AG20443 (cell line): ENCODE measurements at regions not wholly inside any gene's neighbourhood (a gene's known extent, or its start where the extent isn't known, plus 50 kb on each side); places are given as distances from the start of the nearest gene placed in this dataset.
"Not testable (repeated sequence)": the region's sequence is repeated elsewhere in the genome, so short reads cannot be mapped to it uniquely, and the experiment has no call there.

Experiments used
- DNase-seq: peaks from one replicate; pipeline ENCODE4 v3.0.0; 2012; ENCODE audit warnings: low spot score, mixed read lengths

DNA sequence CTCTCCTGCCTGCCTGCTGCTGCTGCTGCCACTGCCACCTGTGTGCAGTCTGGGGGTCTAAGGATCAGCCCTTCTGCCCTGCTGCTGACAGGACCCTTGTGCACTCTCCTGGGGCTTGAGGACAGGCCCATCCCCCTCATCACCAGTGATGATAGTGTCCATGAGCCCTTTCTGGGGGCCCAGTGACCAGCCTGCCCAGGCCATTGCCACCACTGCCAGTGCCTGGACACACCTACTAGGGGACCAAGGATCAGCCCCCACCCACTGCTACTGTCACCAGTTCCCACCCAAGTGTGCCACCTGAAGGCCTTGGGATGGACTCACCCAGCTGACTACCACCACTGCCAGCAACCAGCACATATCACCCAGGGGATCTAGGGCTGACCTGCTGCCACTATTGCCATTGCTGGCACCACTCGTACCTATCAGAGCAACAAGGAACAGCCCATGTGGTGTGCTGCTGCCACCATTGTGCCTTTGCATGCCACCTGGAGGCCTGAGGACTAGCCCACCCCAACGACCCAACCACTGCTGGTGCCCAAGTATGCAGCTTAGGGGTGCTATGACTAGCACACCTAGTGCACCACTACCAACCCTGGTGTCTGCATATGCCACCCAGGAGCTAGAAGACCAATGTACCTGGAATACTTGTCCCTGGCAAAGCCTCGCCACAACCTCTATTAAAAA, 994.3 kb downstream of the PCDH17 start:
- no peak for DNase-seq

DNA sequence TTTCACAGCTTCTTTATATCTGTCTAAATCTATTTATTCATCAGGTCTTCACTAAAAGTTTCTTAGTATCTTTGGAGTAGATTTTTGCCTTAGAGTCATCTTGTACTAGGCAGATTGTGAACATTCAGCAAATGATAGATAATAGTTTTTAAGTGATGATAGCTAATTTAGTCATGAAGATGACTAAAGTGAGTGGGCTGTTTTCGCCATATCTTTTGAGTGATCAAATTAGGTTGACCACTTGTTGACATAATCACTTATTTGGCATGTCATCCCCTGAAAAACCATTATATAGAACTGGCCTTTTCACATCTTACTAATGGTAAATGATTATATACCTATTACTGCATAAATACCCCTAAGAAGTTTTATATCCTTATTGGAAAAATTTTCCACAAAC, 999.2 kb downstream of the PCDH17 start:
- no peak for DNase-seq

GRCh38 chr13:58633226-58633625, 1001.7 kb downstream of the PCDH17 start:
- no peak for DNase-seq

DNA sequence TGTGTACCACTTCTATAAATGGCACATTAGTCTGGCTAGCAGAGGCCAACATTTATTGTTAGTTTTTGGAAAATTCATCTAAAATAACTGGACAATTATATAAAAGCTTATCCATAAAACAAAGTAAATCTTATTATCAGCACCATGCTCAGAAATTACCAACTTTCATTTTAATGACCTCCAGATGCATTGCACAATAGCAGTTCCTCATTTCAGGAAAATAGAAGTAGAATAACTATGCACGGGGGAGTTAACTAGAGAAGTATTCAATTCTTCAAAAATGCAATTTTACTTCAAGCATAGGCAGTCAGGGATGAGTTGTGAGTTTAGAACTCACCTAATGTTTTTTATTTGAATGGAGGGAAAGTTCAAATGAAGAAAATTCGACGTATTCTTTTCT, 1023.5 kb downstream of the PCDH17 start:
- DNase-seq = no peak

GRCh38 chr13:58660826-58661225, 1029.3 kb downstream of the PCDH17 start:
- no peak for DNase-seq

- no peak for DNase-seq
Observed at GRCh38 chr13:58666331-58666730, 1034.8 kb downstream of the PCDH17 start.

GRCh38 chr13:58667096-58667495, 1035.6 kb downstream of the PCDH17 start:
- DNase-seq = no peak

GRCh38 chr13:58680115-58680514, 1048.6 kb downstream of the PCDH17 start:
- no peak for DNase-seq

DNA sequence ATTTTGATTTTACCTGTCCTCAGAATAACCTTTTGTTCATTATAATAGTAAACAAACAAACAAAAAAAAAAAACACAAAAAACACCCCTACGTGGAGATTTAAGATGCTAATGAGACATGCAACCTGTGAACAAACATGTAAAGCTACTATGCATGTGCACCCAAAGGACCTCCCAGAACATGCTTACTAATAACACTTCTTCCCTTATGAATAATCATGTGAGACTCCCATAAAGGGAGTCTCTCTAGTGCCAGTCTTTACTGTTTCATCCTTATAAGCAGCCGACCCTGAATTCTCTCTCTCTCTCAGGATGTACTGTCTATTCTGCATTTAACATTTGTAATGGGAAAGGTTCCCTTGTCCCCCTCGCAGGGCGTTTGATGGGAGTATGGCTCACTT, 1051.1 kb downstream of the PCDH17 start:
- DNase-seq = no peak

GRCh38 chr13:58687148-58687547, 1055.6 kb downstream of the PCDH17 start:
- DNase-seq = no peak

DNA sequence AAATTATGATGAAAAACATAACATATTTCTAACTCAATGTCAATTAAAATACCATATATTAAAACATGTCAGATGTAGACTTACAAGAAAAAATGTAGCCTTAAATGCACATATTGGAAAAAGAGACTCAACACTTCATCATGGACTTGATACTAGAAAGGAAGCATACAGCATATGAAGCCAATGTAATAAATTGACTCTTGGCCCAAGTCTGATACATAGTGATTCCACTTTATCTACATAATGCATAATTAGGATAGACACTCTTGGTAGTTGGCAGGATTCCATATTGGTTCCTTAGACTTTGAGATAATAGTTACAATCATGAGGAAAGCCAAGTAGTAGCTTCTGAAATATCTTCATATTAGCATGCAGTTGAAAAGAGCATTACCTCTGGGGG, 1067.0 kb downstream of the PCDH17 start:
- no peak for DNase-seq

GRCh38 chr13:58704953-58705352, 1073.4 kb downstream of the PCDH17 start:
- DNase-seq = no peak

GRCh38 chr13:58706421-58706820, 1074.9 kb downstream of the PCDH17 start:
- no peak for DNase-seq

DNA sequence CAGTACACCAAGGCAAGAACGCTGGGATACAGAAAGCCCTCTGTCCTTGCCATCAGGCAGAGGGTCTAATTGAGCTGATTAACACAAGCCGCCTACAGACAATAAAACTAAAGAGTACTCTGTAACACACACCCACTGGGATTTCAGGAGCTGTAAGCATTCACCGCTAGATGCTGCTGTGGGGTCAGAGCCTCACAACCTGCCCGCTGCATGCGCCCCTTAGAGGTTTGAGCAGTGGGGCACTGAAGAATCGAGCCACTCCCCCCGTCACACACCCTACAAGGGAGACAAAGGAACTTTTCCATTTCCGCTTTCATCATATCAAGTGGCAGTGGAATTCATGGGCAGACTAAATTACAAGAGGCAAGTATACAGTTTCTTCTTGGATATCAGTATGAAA, 1080.6 kb downstream of the PCDH17 start:
- no peak for DNase-seq

- not testable (repeated sequence) for DNase-seq
Observed at GRCh38 chr13:58714016-58714415, 1082.5 kb downstream of the PCDH17 start.

- no peak for DNase-seq
Observed at GRCh38 chr13:58721273-58721672, 1089.7 kb downstream of the PCDH17 start.

DNA sequence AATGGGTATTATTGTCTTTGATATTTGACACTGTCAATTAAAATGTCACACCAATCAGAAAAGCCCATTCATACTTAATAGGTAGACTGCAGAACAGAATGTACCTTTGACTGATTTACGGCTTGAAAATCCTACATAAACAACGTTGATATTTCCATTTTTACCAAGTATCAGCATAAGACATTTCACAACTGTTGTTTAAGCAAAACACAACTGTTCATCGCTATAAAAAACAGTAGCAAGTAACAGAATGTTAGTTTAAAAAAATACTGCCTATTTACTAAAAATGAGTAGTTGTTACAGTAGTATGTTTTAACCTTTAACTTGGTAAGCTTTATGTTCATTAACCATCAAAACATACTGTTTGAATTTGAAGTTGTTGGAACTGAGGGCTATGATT, 1096.6 kb downstream of the PCDH17 start:
- no peak for DNase-seq

- DNase-seq = no peak
Observed at GRCh38 chr13:58729361-58729760, 1097.8 kb downstream of the PCDH17 start.

DNA sequence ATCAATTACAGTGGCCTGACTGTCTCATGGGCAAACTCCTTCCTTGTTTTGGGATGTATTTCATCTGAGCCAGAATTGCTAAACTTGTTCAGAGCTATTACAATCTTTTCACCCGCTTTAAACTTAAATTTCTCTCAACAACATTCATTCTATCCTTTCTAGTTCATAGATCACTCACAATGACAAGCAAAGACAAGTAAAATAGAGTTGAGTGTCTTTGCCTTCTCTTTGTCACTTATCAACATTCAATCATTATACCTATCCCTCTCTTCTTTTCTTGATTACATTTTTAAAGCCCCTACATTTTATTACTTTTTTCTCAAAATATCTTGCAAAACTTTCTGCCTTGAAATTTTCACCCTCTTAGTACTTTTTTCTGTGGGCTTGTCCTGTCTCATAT, 1113.1 kb downstream of the PCDH17 start:
- no peak for DNase-seq

DNA sequence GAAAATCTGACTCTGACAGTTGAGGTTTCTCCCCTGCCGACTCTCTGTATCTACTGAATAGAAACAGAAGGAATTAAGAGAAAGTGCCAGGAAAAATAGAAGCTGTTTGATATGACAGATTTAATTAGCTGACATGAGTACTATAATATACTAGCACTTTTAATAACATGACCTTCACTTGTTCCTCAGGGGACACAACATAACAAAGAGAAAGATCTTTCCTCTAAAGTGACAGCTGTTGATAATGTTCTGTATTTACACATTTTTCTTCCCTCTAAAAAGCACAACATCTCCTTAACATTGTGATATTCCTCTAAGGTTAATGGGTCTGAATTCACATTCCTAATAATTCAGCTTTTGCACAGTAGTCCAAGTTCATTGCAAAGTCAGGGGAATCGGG, 1136.0 kb downstream of the PCDH17 start:
- DNase-seq = no peak

- no peak for DNase-seq
Observed at GRCh38 chr13:58773280-58773859, 1141.8 kb downstream of the PCDH17 start.

- no peak for DNase-seq
Observed at GRCh38 chr13:58782736-58783135, 1151.2 kb downstream of the PCDH17 start.

GRCh38 chr13:58792854-58793253, 1161.3 kb downstream of the PCDH17 start:
- DNase-seq = no peak

DNA sequence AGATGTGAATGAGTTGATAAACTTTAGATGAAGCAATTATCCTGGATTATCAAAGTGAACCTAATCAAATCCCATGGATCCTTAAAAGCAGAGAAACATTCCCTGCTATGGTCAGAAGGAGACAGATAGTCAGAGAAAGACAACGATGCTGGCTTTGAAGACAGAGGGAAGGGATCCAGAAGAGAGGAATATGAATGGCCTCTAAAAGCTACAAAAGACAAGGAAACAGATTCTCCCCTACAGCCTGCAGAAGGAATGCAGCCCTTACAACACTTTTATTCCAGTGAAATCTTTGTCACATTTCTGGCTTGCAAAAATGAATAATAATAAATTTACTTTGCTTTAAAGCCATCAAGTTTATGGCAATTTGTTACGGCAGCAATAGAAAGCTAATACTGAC, 1164.2 kb downstream of the PCDH17 start:
- no peak for DNase-seq
